H9 (cell line): ENCODE measurements at regions not wholly inside any gene's neighbourhood (a gene's known extent, or its start where the extent isn't known, plus 50 kb on each side); places are given as distances from the start of the nearest gene placed in this dataset.

ENCODE experiments used
- DNase-seq: peaks from one replicate; pipeline ENCODE4 v3.0.0-alpha.2; 2017
- H2AFZ ChIP-seq: one replicate; pipeline ENCODE4 v1.6.1; 2013; ENCODE audit warnings: mild to moderate bottlenecking, low read length, control low read depth, moderate library complexity
- H2AK5ac ChIP-seq: 2 replicates; pipeline ENCODE4 v1.6.1; 2013; ENCODE audit warnings: low read length, control low read depth, mixed read lengths; ENCODE audit not compliant: insufficient read length
- H2BK120ac ChIP-seq: one replicate; pipeline ENCODE4 v1.6.1; 2013; ENCODE audit warnings: low read depth, mild to moderate bottlenecking, low read length, control low read depth, inconsistent platforms; ENCODE audit not compliant: poor library complexity, severe bottlenecking
- H2BK12ac ChIP-seq: 2 replicates; pipeline ENCODE4 v1.6.1; 2013; ENCODE audit warnings: low read length, control low read depth, mixed read lengths, low read depth; ENCODE audit not compliant: insufficient read length
- H2BK15ac ChIP-seq: 2 replicates; pipeline ENCODE4 v1.6.1; 2013; ENCODE audit warnings: low read depth, low read length, control low read depth
- H2BK20ac ChIP-seq: one replicate; pipeline ENCODE4 v1.6.1; 2013; ENCODE audit warnings: low read depth, mild to moderate bottlenecking, low read length, control low read depth, inconsistent platforms; ENCODE audit not compliant: poor library complexity, severe bottlenecking
- H2BK5ac ChIP-seq: 2 replicates; pipeline ENCODE4 v1.6.1; 2013; ENCODE audit warnings: low read length, control low read depth, mixed read lengths; ENCODE audit not compliant: insufficient read length
- H3K14ac ChIP-seq: 2 replicates; pipeline ENCODE4 v1.6.1; 2013; ENCODE audit warnings: low read length, control low read depth; ENCODE audit not compliant: insufficient read depth
- H3K18ac ChIP-seq: 2 replicates; pipeline ENCODE4 v1.6.1; 2013; ENCODE audit warnings: low read depth, mild to moderate bottlenecking, mixed read lengths, low read length, control low read depth; ENCODE audit not compliant: insufficient read length
- H3K23ac ChIP-seq: 2 replicates; pipeline ENCODE4 v1.6.1; 2013; ENCODE audit warnings: low read length, control low read depth, mixed read lengths, low read depth; ENCODE audit not compliant: insufficient read length
- H3K23me2 ChIP-seq: 2 replicates; pipeline ENCODE4 v1.6.1; 2013; ENCODE audit warnings: low read depth, mild to moderate bottlenecking, mixed read lengths, low read length, control low read depth; ENCODE audit not compliant: insufficient read length, poor library complexity, severe bottlenecking
- H3K27ac ChIP-seq: 2 replicates; pipeline ENCODE4 v1.5.1; 2013; ENCODE audit warnings: low read length, control low read depth, mixed read lengths, low read depth; ENCODE audit not compliant: insufficient read length
- H3K27me3 ChIP-seq: 2 replicates; pipeline ENCODE4 v1.6.1; 2013; ENCODE audit warnings: low read length, control low read depth, inconsistent platforms; ENCODE audit not compliant: insufficient read depth
- H3K4ac ChIP-seq: 2 replicates; pipeline ENCODE4 v1.6.1; 2013; ENCODE audit warnings: low read depth, mild to moderate bottlenecking, control low read depth, inconsistent platforms, low read length, moderate library complexity
- H3K4me1 ChIP-seq: 2 replicates; pipeline ENCODE4 v1.6.1; 2013; ENCODE audit warnings: low read length, control low read depth, inconsistent platforms; ENCODE audit not compliant: insufficient read depth
- H3K4me2 ChIP-seq: 2 replicates; pipeline ENCODE4 v1.6.1; 2013; ENCODE audit warnings: low read length, control low read depth, mixed read lengths; ENCODE audit not compliant: insufficient read length, insufficient read depth
- H3K56ac ChIP-seq: 2 replicates; pipeline ENCODE4 v1.6.1; 2013; ENCODE audit warnings: low read depth, mild to moderate bottlenecking, mixed read lengths, low read length, control low read depth; ENCODE audit not compliant: insufficient read length
- H3K79me1 ChIP-seq: 2 replicates; pipeline ENCODE4 v1.6.1; 2013; ENCODE audit warnings: low read depth, mild to moderate bottlenecking, moderate library complexity, low read length, control low read depth, inconsistent platforms; ENCODE audit not compliant: insufficient read depth, poor library complexity, severe bottlenecking
- H3K79me2 ChIP-seq: 2 replicates; pipeline ENCODE4 v1.6.1; 2013; ENCODE audit warnings: low read length, control low read depth, inconsistent platforms; ENCODE audit not compliant: insufficient read depth
- H3K9ac ChIP-seq: 2 replicates; pipeline ENCODE4 v1.6.1; 2013; ENCODE audit warnings: low read length, control low read depth, mixed read lengths; ENCODE audit not compliant: insufficient read length; ENCODE audit errors: extremely low read depth
- H3K9me3 ChIP-seq: one replicate; pipeline ENCODE4 v1.6.1; 2013; ENCODE audit warnings: low read depth, low read length, inconsistent platforms; ENCODE audit not compliant: control insufficient read depth
- H3T11ph ChIP-seq: one replicate; pipeline ENCODE4 v1.6.1; 2013; ENCODE audit warnings: mild to moderate bottlenecking, low read length, control low read depth, inconsistent platforms
- H4K20me1 ChIP-seq: one replicate; pipeline ENCODE4 v1.6.1; 2013; ENCODE audit not compliant: control insufficient read depth, insufficient read length, insufficient read depth
- H4K5ac ChIP-seq: 2 replicates; pipeline ENCODE4 v1.6.1; 2013; ENCODE audit warnings: low read depth, mild to moderate bottlenecking, mixed read lengths, low read length, control low read depth; ENCODE audit not compliant: insufficient read length
- H4K8ac ChIP-seq: replicated peaks from 2 replicates; pipeline ENCODE4 v1.6.1; 2013; ENCODE audit warnings: low read length, control low read depth, mixed read lengths, low read depth; ENCODE audit not compliant: insufficient read length
- H4K91ac ChIP-seq: 2 replicates; pipeline ENCODE4 v1.6.1; 2013; ENCODE audit warnings: low read depth, mild to moderate bottlenecking, moderate library complexity, mixed read lengths, low read length, control low read depth; ENCODE audit not compliant: insufficient read length
- H3K27ac Mint-ChIP-seq, 3 experiments: 2 replicates in 2 of 3; 3 replicates in 1 of 3; pipeline ENCODE4 v1.8.0; 2020 to 2021; ENCODE audit warnings: mixed read lengths in 3 of 3, mild to moderate bottlenecking in 1 of 3, moderate library complexity in 1 of 3
- H3K27me3 Mint-ChIP-seq: 2 replicates; pipeline ENCODE4 v1.8.0; 2021; ENCODE audit warnings: low read depth, mild to moderate bottlenecking, moderate library complexity, mixed read lengths
- H3K36me3 Mint-ChIP-seq, 3 experiments: 2 replicates in 2 of 3; 3 replicates in 1 of 3; pipeline ENCODE4 v1.8.0; 2020 to 2021; ENCODE audit warnings: low read depth in 3 of 3, mixed read lengths in 3 of 3; ENCODE audit not compliant: insufficient read depth in 1 of 3
- H3K4me1 Mint-ChIP-seq, 2 experiments: 2 replicates each; pipeline ENCODE4 v1.8.0; 2020; ENCODE audit warnings: mixed read lengths in 2 of 2
- H3K4me3 Mint-ChIP-seq, 2 experiments: 2 replicates in 1 of 2; 3 replicates in 1 of 2; pipeline ENCODE4 v1.8.0; 2020 to 2021; ENCODE audit warnings: mild to moderate bottlenecking in 2 of 2, mixed read lengths in 2 of 2, moderate library complexity in 1 of 2
- H3K9me3 Mint-ChIP-seq, 2 experiments: 2 replicates in 1 of 2; 3 replicates in 1 of 2; pipeline ENCODE4 v1.8.0; 2020; ENCODE audit warnings: mild to moderate bottlenecking in 2 of 2, mixed read lengths in 2 of 2, moderate library complexity in 1 of 2
- WGBS: extraction: QIAGEN DNeasy Blood & Tissue Kit; methylation state at CpG from one replicate; pipeline ENCODE4 v1.1.7; 2013; ENCODE audit warnings: missing lambda C conversion rate, low lambda C conversion rate, mixed read lengths; ENCODE audit not compliant: insufficient read length; ENCODE audit errors: extremely low coverage; 5-methylcytosine and 5-hydroxymethylcytosine counted together
- TF ChIP-seq, protein P1 (sequence below): fragments of 200-600 bp; sonication (generic); conservative IDR thresholded peaks from 3 replicates; pipeline ENCODE4 v1.8.0; 2021; ENCODE audit warnings: antibody characterized with exemption, mild to moderate bottlenecking

GRCh38 chr5:166679331-166679730 lies 1612.1 kb upstream of the WWC1 start:
- no peak overlapping the region for H3K9ac ChIP-seq
- DNase-seq: no peak
- H4K91ac ChIP-seq: no peak overlapping the region
- no peaks in the 10 kb centered on the region for H3K23me2 ChIP-seq
- no peak overlapping the region for H3K18ac ChIP-seq
- no peak overlapping the region for H2AFZ ChIP-seq
- H2BK12ac ChIP-seq: no peak overlapping the region
- no peak overlapping the region for H3K56ac ChIP-seq
- no peak overlapping the region for H2BK15ac ChIP-seq
- H3K4ac ChIP-seq: no peak overlapping the region
- H2BK120ac ChIP-seq: no peak overlapping the region
- H3K27me3 Mint-ChIP-seq: no peaks in the 10 kb centered on the region
- TF ChIP-seq, protein P1, sequence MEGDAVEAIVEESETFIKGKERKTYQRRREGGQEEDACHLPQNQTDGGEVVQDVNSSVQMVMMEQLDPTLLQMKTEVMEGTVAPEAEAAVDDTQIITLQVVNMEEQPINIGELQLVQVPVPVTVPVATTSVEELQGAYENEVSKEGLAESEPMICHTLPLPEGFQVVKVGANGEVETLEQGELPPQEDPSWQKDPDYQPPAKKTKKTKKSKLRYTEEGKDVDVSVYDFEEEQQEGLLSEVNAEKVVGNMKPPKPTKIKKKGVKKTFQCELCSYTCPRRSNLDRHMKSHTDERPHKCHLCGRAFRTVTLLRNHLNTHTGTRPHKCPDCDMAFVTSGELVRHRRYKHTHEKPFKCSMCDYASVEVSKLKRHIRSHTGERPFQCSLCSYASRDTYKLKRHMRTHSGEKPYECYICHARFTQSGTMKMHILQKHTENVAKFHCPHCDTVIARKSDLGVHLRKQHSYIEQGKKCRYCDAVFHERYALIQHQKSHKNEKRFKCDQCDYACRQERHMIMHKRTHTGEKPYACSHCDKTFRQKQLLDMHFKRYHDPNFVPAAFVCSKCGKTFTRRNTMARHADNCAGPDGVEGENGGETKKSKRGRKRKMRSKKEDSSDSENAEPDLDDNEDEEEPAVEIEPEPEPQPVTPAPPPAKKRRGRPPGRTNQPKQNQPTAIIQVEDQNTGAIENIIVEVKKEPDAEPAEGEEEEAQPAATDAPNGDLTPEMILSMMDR: no peak
- no peak overlapping the region for H3K14ac ChIP-seq
- no CpG with 5 or more reads among the region's 5 CpGs for WGBS
- H3K79me2 ChIP-seq: no peaks in the 10 kb centered on the region
- no peaks in the 10 kb centered on the region for H4K20me1 ChIP-seq
- H3K4me1 Mint-ChIP-seq: peaks cover 22 to 25% of the 10 kb centered on the region in 2 experiments
- H2BK20ac ChIP-seq: no peak overlapping the region
- no peak overlapping the region for H4K5ac ChIP-seq
- no peaks in the 10 kb centered on the region for H3K79me1 ChIP-seq
- H2BK5ac ChIP-seq: no peak overlapping the region
- H3K27me3 ChIP-seq: no peaks in the 10 kb centered on the region
- H3K4me2 ChIP-seq: no peak overlapping the region
- H4K8ac ChIP-seq: no peak overlapping the region
- H2AK5ac ChIP-seq: no peak overlapping the region
- H3K27ac Mint-ChIP-seq: peak overlapping the region in 1 of 3 experiments; percentile 44; a peak in 1 of 7 replicates
- H3K4me1 ChIP-seq: 0 out of 2 replicates have a peak, but pooled peaks cover 3% of the 10 kb centered on the region
- H3T11ph ChIP-seq: no peak overlapping the region
- H3K36me3 Mint-ChIP-seq: peaks cover 0 to under 1% (median 0%) of the 10 kb centered on the region in 3 experiments; a peak in 2 of 7 replicates
- no peak overlapping the region for H3K27ac ChIP-seq
- H3K23ac ChIP-seq: no peak overlapping the region
- H3K9me3 Mint-ChIP-seq: peaks cover 0 to under 1% of the 10 kb centered on the region in 2 experiments; a peak in 1 of 5 replicates
- no peak overlapping the region for H3K4me3 Mint-ChIP-seq
- H3K9me3 ChIP-seq: no peaks in the 10 kb centered on the region
